ENCODE measurements at regions not wholly inside any gene's neighbourhood (a gene's known extent, or its start where the extent isn't known, plus 50 kb on each side); places are given as distances from the start of the nearest gene placed in this dataset.

GRCh38 chr17:64788286-64789060 lies 126.4 kb upstream of the SMURF2 start:
- FAIRE-seq (no peak), DNase-seq (ENCODE audit: insufficient read length, low spot score) (no peak)
- no peak for TF ChIP-seq POLR2A (IDR thresholded peaks at IDR 0.05; ENCODE audit: low read depth, low read length)

- no peak for FAIRE-seq
- no peak for DNase-seq (ENCODE audit: insufficient read length, low spot score)
- TF ChIP-seq POLR2A (IDR thresholded peaks at IDR 0.05; ENCODE audit: low read depth, low read length), result no peak
Measured at GRCh38 chr17:64787921-64788271, 125.8 kb upstream of the SMURF2 start.

- TF ChIP-seq POLR2A (IDR thresholded peaks at IDR 0.05; ENCODE audit: low read depth, low read length), result no peak
- FAIRE-seq (no peak), DNase-seq (ENCODE audit: insufficient read length, low spot score) (no peak)
Measured at GRCh38 chr17:64787255-64787920, 125.3 kb upstream of the SMURF2 start.

- DNase-seq (ENCODE audit: insufficient read length, low spot score) (no peak), FAIRE-seq (no peak)
- TF ChIP-seq POLR2A (IDR thresholded peaks at IDR 0.05; ENCODE audit: low read depth, low read length), result no peak
Measured at GRCh38 chr17:64786337-64786736, 124.2 kb upstream of the SMURF2 start.

GRCh38 chr17:64785011-64785421 lies 122.9 kb upstream of the SMURF2 start:
- no peak for FAIRE-seq
- no peak for TF ChIP-seq POLR2A (IDR thresholded peaks at IDR 0.05; ENCODE audit: low read depth, low read length)
- no peak for DNase-seq (ENCODE audit: insufficient read length, low spot score)

- FAIRE-seq, result no peak
- DNase-seq (ENCODE audit: insufficient read length, low spot score), result no peak
- no peak for TF ChIP-seq POLR2A (IDR thresholded peaks at IDR 0.05; ENCODE audit: low read depth, low read length)
Measured at GRCh38 chr17:64784353-64785010, 122.4 kb upstream of the SMURF2 start.

- DNase-seq (ENCODE audit: insufficient read length, low spot score) (no peak), FAIRE-seq (no peak)
- TF ChIP-seq POLR2A (IDR thresholded peaks at IDR 0.05; ENCODE audit: low read depth, low read length), result no peak
Measured at GRCh38 chr17:64783556-64784352, 121.6 kb upstream of the SMURF2 start.

GRCh38 chr17:64783031-64783461 lies 120.9 kb upstream of the SMURF2 start:
- no peak for FAIRE-seq
- no peak for DNase-seq (ENCODE audit: insufficient read length, low spot score)
- no peak for TF ChIP-seq POLR2A (IDR thresholded peaks at IDR 0.05; ENCODE audit: low read depth, low read length)

- no peak for DNase-seq (ENCODE audit: insufficient read length, low spot score)
- no peak for FAIRE-seq
Measured at GRCh38 chr17:64781810-64782555, 119.9 kb upstream of the SMURF2 start.

GRCh38 chr17:64781014-64781756 lies 119.1 kb upstream of the SMURF2 start:
- DNase-seq (ENCODE audit: insufficient read length, low spot score), result no peak
- no peak for FAIRE-seq
- TF ChIP-seq POLR2A (IDR thresholded peaks at IDR 0.05; ENCODE audit: low read depth, low read length), result 0 out of 2 replicates have a peak, but pooled peaks have one; percentile 23

More at GRCh38 chr17:64781810-64782555, 119.9 kb upstream of the SMURF2 start:
- no peak for TF ChIP-seq POLR2A (IDR thresholded peaks at IDR 0.05; ENCODE audit: low read depth, low read length)

GRCh38 chr17:64780096-64781013 lies 118.2 kb upstream of the SMURF2 start:
- FAIRE-seq, result no peak
- TF ChIP-seq POLR2A (IDR thresholded peaks at IDR 0.05; ENCODE audit: low read depth, low read length), result no peak
- DNase-seq (ENCODE audit: insufficient read length, low spot score), result no peak
